GM23338 (cell line): ENCODE measurements at regions not wholly inside any gene's neighbourhood (a gene's known extent, or its start where the extent isn't known, plus 50 kb on each side); places are given as distances from the start of the nearest gene placed in this dataset.

Experiments used
- ATAC-seq: fragments of 200-7000 bp; cut with Tn5 transposase; 3 replicates; pipeline ENCODE4 v1.9.1; 2020
- DNase-seq: peaks from one replicate; pipeline ENCODE4 v3.0.0-alpha.2; 2015; ENCODE audit warnings: low spot score
- H2AFZ ChIP-seq: fragments of 200-600 bp; sonication (generic); 2 replicates; pipeline ENCODE4 v1.8.0; 2016; ENCODE audit warnings: antibody characterized with exemption, mild to moderate bottlenecking, moderate library complexity
- H3F3A ChIP-seq: fragments of 200-600 bp; sonication (generic); replicated peaks from 2 replicates; pipeline ENCODE4 v1.8.0; 2017; ENCODE audit warnings: antibody characterized with exemption, mixed run types, low read depth
- H3K27ac ChIP-seq: fragments of 200-600 bp; sonication (generic); 2 replicates; pipeline ENCODE4 v1.6.1; 2016; ENCODE audit warnings: low read depth
- H3K27me3 ChIP-seq: fragments of 200-600 bp; sonication (generic); 2 replicates; pipeline ENCODE4 v1.8.0; 2016; ENCODE audit warnings: mild to moderate bottlenecking, mixed run types, moderate library complexity; ENCODE audit not compliant: insufficient read depth
- H3K36me3 ChIP-seq: fragments of 200-600 bp; sonication (generic); 2 replicates; pipeline ENCODE4 v1.8.0; 2016; ENCODE audit warnings: mild to moderate bottlenecking; ENCODE audit not compliant: insufficient read depth
- H3K4me1 ChIP-seq: fragments of 200-600 bp; sonication (generic); 2 replicates; pipeline ENCODE4 v1.8.0; 2016; ENCODE audit warnings: mild to moderate bottlenecking, moderate library complexity; ENCODE audit not compliant: insufficient read depth
- H3K4me2 ChIP-seq: fragments of 200-600 bp; sonication (generic); 2 replicates; pipeline ENCODE4 v1.7.1; 2017; ENCODE audit warnings: mixed run types
- H3K4me3 ChIP-seq: fragments of 200-600 bp; sonication (generic); 2 replicates; pipeline ENCODE4 v1.6.1; 2016; ENCODE audit warnings: mixed run types
- H3K79me2 ChIP-seq: fragments of 200-600 bp; sonication (generic); replicated peaks from 2 replicates; pipeline ENCODE4 v1.8.0; 2017; ENCODE audit warnings: mild to moderate bottlenecking; ENCODE audit not compliant: insufficient read depth
- H3K9me2 ChIP-seq: fragments of 200-600 bp; sonication (generic); 2 replicates; pipeline ENCODE4 v1.8.0; 2017; ENCODE audit not compliant: insufficient read depth
- H4K20me1 ChIP-seq: fragments of 200-600 bp; sonication (generic); replicated peaks from 2 replicates; pipeline ENCODE4 v1.8.0; 2017; ENCODE audit warnings: mild to moderate bottlenecking; ENCODE audit not compliant: insufficient read depth
- H3K27ac Mint-ChIP-seq: 2 replicates; pipeline ENCODE4 v1.8.0; 2020; ENCODE audit warnings: inconsistent platforms, mild to moderate bottlenecking, moderate library complexity, mixed read lengths
- H3K27me3 Mint-ChIP-seq: 3 replicates; pipeline ENCODE4 v1.8.0; 2022; ENCODE audit warnings: low read depth, mild to moderate bottlenecking, moderate library complexity, mixed read lengths, inconsistent platforms; ENCODE audit not compliant: insufficient read depth, poor library complexity
- H3K36me3 Mint-ChIP-seq: 3 replicates; pipeline ENCODE4 v1.8.0; 2021; ENCODE audit warnings: low read depth, mild to moderate bottlenecking, inconsistent platforms, moderate library complexity, mixed read lengths
- H3K4me1 Mint-ChIP-seq: 3 replicates; pipeline ENCODE4 v1.8.0; 2020; ENCODE audit warnings: mild to moderate bottlenecking, inconsistent platforms, mixed read lengths
- H3K4me3 Mint-ChIP-seq: 3 replicates; pipeline ENCODE4 v1.8.0; 2021; ENCODE audit warnings: moderate library complexity, mild to moderate bottlenecking, inconsistent platforms, mixed read lengths
- H3K9me3 Mint-ChIP-seq: 3 replicates; pipeline ENCODE4 v1.8.0; 2020; ENCODE audit warnings: moderate library complexity, mild to moderate bottlenecking, inconsistent platforms, mixed read lengths
- CREB1 ChIP-seq: fragments of 250-450 bp; sonication (Bioruptor Pico); IDR thresholded peaks from 2 replicates; pipeline ENCODE4 v1.5.0; 2020; ENCODE audit warnings: low read depth, mild to moderate bottlenecking, moderate library complexity
- EZH2 ChIP-seq: fragments of 200-600 bp; sonication (generic); IDR thresholded peaks from one replicate; pipeline ENCODE4 v1.8.0; 2017; ENCODE audit warnings: antibody characterized with exemption, mild to moderate bottlenecking, low read depth; ENCODE audit not compliant: unreplicated experiment
- EZH2phosphoT487 ChIP-seq: fragments of 200-600 bp; sonication (generic); IDR thresholded peaks from one replicate; pipeline ENCODE4 v1.8.1; 2018; ENCODE audit warnings: antibody characterized with exemption; ENCODE audit not compliant: unreplicated experiment
- JUNB ChIP-seq: IDR thresholded peaks from one replicate; pipeline ENCODE4 v1.6.1; 2016; ENCODE audit warnings: antibody characterized with exemption; ENCODE audit not compliant: unreplicated experiment
- NANOG ChIP-seq: IDR thresholded peaks from 2 replicates; pipeline ENCODE4 v1.6.1; 2016; ENCODE audit warnings: antibody characterized with exemption, borderline replicate concordance
- POLR2AphosphoS5 ChIP-seq: IDR thresholded peaks from 2 replicates; pipeline ENCODE4 v1.6.1; 2016; ENCODE audit warnings: antibody characterized with exemption, low read depth
- STAT1 ChIP-seq: IDR thresholded peaks from one replicate; pipeline ENCODE4 v1.6.1; 2016; ENCODE audit warnings: antibody characterized with exemption; ENCODE audit not compliant: unreplicated experiment
- ZNF114 ChIP-seq: fragments of 250-450 bp; sonication (Bioruptor Pico); IDR thresholded peaks from 2 replicates; pipeline ENCODE4 v1.5.0; 2020; ENCODE audit warnings: mild to moderate bottlenecking, moderate library complexity
- ZNF331 ChIP-seq: fragments of 250-450 bp; sonication (Bioruptor Pico); IDR thresholded peaks from 2 replicates; pipeline ENCODE4 v1.5.0; 2020; ENCODE audit warnings: low read depth, mild to moderate bottlenecking, moderate library complexity
- TF ChIP-seq, protein P1 (sequence below), 2 experiments: fragments of 200-600 bp in 1 of 2; sonication (generic) in 1 of 2; conservative IDR thresholded peaks; 2 replicates each; pipeline versions ENCODE4 v1.5.1 to v1.6.1; 2016 to 2017; ENCODE audit warnings: antibody characterized with exemption in 2 of 2, low read depth in 2 of 2, mild to moderate bottlenecking in 2 of 2, moderate library complexity in 1 of 2
- TF ChIP-seq, protein P2 (sequence below): fragments of 250-450 bp; sonication (Bioruptor Pico); IDR thresholded peaks from 2 replicates; pipeline ENCODE4 v1.5.0; 2020; ENCODE audit warnings: mild to moderate bottlenecking, moderate library complexity
- TF ChIP-seq, protein P3 (sequence below): IDR thresholded peaks from one replicate; pipeline ENCODE4 v1.6.1; 2018; ENCODE audit warnings: antibody characterized with exemption; ENCODE audit not compliant: unreplicated experiment
- TF ChIP-seq, protein P4 (sequence below): IDR thresholded peaks from 2 replicates; pipeline ENCODE4 v1.6.1; 2016; ENCODE audit warnings: antibody characterized with exemption

DNA sequence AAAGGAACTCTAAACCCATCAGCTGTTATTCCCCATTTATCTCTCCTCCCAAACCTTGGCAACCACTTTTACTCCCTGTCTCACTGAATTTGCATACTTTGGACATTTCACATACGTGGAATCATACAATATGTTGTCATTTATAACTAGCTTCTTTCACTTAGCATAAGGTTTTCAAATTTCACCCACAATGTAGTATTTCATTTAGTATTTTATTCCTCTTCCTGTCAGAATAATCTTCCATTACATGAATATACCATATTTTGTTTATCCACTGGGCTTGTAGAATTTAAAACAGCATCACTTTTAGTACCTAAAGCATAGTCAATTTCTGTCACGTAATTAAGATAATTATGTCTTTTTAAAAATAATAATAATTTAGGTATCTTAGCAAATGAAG is 55.5 kb upstream of the POU2F1 start:
- Histone ChIP-seq H3K4me2 (0 out of 2 replicates have a peak overlapping the region, but pooled peaks have one; percentile 64), H3K79me2 (no peaks in the 10 kb centered on the region), H3K9me2 (no peaks in the 10 kb centered on the region; the same call in 1 of the 2 replicates), H3K36me3 (no peaks in the 10 kb centered on the region), H3F3A (no peaks in the 10 kb centered on the region), H3K4me3 (no peak overlapping the region), H4K20me1 (no peaks in the 10 kb centered on the region), H3K27me3 (no peaks in the 10 kb centered on the region), H3K27ac (peak overlapping the region; percentile 93), H2AFZ (no peak overlapping the region), H3K4me1 (peaks cover 49% of the 10 kb centered on the region)
- DNase-seq (no peak), ATAC-seq (no peak)
- Mint-ChIP-seq H3K36me3 (peaks cover 16% of the 10 kb centered on the region), H3K9me3 (no peaks in the 10 kb centered on the region; the same call in 1 of the 3 replicates), H3K27ac (0 out of 2 replicates have a peak overlapping the region, but pooled peaks have one; percentile 6), H3K4me1 (peaks cover 57% of the 10 kb centered on the region), H3K27me3 (peaks cover 6% of the 10 kb centered on the region), H3K4me3 (peak overlapping the region; percentile 31; the same call in 1 of the 3 replicates)
- TF ChIP-seq NANOG, result no peak
- TF ChIP-seq EZH2phosphoT487, result no peak
- TF ChIP-seq JUNB, result no peak
- TF ChIP-seq ZNF114 (CRISPR knock-in tag), result no peak
- TF ChIP-seq CREB1 (CRISPR knock-in tag), result no peak
- TF ChIP-seq, protein P1, sequence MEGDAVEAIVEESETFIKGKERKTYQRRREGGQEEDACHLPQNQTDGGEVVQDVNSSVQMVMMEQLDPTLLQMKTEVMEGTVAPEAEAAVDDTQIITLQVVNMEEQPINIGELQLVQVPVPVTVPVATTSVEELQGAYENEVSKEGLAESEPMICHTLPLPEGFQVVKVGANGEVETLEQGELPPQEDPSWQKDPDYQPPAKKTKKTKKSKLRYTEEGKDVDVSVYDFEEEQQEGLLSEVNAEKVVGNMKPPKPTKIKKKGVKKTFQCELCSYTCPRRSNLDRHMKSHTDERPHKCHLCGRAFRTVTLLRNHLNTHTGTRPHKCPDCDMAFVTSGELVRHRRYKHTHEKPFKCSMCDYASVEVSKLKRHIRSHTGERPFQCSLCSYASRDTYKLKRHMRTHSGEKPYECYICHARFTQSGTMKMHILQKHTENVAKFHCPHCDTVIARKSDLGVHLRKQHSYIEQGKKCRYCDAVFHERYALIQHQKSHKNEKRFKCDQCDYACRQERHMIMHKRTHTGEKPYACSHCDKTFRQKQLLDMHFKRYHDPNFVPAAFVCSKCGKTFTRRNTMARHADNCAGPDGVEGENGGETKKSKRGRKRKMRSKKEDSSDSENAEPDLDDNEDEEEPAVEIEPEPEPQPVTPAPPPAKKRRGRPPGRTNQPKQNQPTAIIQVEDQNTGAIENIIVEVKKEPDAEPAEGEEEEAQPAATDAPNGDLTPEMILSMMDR (conservative IDR thresholded peaks at IDR 0.05; ENCODE audit: low read depth in 2 of 2), result no peak
- no peak for TF ChIP-seq EZH2
- no peak for TF ChIP-seq STAT1
- TF ChIP-seq, protein P2, sequence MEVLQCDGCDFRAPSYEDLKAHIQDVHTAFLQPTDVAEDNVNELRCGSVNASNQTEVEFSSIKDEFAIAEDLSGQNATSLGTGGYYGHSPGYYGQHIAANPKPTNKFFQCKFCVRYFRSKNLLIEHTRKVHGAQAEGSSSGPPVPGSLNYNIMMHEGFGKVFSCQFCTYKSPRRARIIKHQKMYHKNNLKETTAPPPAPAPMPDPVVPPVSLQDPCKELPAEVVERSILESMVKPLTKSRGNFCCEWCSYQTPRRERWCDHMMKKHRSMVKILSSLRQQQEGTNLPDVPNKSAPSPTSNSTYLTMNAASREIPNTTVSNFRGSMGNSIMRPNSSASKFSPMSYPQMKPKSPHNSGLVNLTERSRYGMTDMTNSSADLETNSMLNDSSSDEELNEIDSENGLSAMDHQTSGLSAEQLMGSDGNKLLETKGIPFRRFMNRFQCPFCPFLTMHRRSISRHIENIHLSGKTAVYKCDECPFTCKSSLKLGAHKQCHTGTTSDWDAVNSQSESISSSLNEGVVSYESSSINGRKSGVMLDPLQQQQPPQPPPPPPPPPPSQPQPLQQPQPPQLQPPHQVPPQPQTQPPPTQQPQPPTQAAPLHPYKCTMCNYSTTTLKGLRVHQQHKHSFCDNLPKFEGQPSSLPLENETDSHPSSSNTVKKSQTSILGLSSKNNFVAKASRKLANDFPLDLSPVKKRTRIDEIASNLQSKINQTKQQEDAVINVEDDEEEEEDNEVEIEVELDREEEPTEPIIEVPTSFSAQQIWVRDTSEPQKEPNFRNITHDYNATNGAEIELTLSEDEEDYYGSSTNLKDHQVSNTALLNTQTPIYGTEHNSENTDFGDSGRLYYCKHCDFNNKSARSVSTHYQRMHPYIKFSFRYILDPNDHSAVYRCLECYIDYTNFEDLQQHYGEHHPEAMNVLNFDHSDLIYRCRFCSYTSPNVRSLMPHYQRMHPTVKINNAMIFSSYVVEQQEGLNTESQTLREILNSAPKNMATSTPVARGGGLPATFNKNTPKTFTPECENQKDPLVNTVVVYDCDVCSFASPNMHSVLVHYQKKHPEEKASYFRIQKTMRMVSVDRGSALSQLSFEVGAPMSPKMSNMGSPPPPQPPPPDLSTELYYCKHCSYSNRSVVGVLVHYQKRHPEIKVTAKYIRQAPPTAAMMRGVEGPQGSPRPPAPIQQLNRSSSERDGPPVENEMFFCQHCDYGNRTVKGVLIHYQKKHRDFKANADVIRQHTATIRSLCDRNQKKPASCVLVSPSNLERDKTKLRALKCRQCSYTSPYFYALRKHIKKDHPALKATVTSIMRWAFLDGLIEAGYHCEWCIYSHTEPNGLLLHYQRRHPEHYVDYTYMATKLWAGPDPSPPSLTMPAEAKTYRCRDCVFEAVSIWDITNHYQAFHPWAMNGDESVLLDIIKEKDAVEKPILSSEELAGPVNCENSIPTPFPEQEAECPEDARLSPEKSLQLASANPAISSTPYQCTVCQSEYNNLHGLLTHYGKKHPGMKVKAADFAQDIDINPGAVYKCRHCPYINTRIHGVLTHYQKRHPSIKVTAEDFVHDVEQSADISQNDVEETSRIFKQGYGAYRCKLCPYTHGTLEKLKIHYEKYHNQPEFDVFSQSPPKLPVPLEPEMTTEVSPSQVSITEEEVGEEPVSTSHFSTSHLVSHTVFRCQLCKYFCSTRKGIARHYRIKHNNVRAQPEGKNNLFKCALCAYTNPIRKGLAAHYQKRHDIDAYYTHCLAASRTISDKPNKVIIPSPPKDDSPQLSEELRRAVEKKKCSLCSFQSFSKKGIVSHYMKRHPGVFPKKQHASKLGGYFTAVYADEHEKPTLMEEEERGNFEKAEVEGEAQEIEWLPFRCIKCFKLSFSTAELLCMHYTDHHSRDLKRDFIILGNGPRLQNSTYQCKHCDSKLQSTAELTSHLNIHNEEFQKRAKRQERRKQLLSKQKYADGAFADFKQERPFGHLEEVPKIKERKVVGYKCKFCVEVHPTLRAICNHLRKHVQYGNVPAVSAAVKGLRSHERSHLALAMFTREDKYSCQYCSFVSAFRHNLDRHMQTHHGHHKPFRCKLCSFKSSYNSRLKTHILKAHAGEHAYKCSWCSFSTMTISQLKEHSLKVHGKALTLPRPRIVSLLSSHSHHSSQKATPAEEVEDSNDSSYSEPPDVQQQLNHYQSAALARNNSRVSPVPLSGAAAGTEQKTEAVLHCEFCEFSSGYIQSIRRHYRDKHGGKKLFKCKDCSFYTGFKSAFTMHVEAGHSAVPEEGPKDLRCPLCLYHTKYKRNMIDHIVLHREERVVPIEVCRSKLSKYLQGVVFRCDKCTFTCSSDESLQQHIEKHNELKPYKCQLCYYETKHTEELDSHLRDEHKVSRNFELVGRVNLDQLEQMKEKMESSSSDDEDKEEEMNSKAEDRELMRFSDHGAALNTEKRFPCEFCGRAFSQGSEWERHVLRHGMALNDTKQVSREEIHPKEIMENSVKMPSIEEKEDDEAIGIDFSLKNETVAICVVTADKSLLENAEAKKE (CRISPR knock-in tag), result no peak
- no peak for TF ChIP-seq POLR2AphosphoS5
- TF ChIP-seq ZNF331 (CRISPR knock-in tag), result no peak
- TF ChIP-seq, protein P3, sequence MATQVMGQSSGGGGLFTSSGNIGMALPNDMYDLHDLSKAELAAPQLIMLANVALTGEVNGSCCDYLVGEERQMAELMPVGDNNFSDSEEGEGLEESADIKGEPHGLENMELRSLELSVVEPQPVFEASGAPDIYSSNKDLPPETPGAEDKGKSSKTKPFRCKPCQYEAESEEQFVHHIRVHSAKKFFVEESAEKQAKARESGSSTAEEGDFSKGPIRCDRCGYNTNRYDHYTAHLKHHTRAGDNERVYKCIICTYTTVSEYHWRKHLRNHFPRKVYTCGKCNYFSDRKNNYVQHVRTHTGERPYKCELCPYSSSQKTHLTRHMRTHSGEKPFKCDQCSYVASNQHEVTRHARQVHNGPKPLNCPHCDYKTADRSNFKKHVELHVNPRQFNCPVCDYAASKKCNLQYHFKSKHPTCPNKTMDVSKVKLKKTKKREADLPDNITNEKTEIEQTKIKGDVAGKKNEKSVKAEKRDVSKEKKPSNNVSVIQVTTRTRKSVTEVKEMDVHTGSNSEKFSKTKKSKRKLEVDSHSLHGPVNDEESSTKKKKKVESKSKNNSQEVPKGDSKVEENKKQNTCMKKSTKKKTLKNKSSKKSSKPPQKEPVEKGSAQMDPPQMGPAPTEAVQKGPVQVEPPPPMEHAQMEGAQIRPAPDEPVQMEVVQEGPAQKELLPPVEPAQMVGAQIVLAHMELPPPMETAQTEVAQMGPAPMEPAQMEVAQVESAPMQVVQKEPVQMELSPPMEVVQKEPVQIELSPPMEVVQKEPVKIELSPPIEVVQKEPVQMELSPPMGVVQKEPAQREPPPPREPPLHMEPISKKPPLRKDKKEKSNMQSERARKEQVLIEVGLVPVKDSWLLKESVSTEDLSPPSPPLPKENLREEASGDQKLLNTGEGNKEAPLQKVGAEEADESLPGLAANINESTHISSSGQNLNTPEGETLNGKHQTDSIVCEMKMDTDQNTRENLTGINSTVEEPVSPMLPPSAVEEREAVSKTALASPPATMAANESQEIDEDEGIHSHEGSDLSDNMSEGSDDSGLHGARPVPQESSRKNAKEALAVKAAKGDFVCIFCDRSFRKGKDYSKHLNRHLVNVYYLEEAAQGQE, result no peak
- TF ChIP-seq, protein P4, sequence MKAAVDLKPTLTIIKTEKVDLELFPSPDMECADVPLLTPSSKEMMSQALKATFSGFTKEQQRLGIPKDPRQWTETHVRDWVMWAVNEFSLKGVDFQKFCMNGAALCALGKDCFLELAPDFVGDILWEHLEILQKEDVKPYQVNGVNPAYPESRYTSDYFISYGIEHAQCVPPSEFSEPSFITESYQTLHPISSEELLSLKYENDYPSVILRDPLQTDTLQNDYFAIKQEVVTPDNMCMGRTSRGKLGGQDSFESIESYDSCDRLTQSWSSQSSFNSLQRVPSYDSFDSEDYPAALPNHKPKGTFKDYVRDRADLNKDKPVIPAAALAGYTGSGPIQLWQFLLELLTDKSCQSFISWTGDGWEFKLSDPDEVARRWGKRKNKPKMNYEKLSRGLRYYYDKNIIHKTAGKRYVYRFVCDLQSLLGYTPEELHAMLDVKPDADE, result no peak
